Lung (tissue), 11 donors: ENCODE measurements at regions not wholly inside any gene's neighbourhood (a gene's known extent, or its start where the extent isn't known, plus 50 kb on each side); places are given as distances from the start of the nearest gene placed in this dataset.

ENCODE experiments used
- ATAC-seq: fragments of 200-7000 bp; cut with Tn5 transposase; one replicate; pipeline ENCODE4 v1.9.1; 2020; ENCODE audit warnings: moderate number of reproducible peaks; ENCODE audit not compliant: insufficient read depth, low FRiP score
- DNase-seq, 3 donors: peaks; one replicate each; pipeline ENCODE4 v3.0.0-alpha.2; 2013 to 2017
- H3K27ac ChIP-seq, 2 donors: one replicate each; pipeline ENCODE4 v1.5.1; 2013; ENCODE audit warnings: mild to moderate bottlenecking in 2 of 2, moderate library complexity in 2 of 2, control low read depth in 1 of 2, inconsistent platforms in 1 of 2, low read depth in 1 of 2, low read length in 1 of 2
- H3K27me3 ChIP-seq, 3 donors: one replicate each; pipeline ENCODE4 v1.5.1; 2013; ENCODE audit warnings: low read length in 2 of 3; ENCODE audit not compliant: control insufficient read depth in 3 of 3, insufficient read depth in 3 of 3
- H3K36me3 ChIP-seq, 4 donors: one replicate each; pipeline ENCODE4 v1.5.1; 2013; ENCODE audit warnings: low read length in 4 of 4, mild to moderate bottlenecking in 1 of 4, moderate library complexity in 1 of 4; ENCODE audit not compliant: control insufficient read depth in 4 of 4, insufficient read depth in 4 of 4
- H3K4me1 ChIP-seq, 5 donors: one replicate each; pipeline ENCODE4 v1.5.1; 2013; ENCODE audit warnings: low read length in 5 of 5, mild to moderate bottlenecking in 2 of 5, moderate library complexity in 1 of 5; ENCODE audit not compliant: control insufficient read depth in 5 of 5, insufficient read depth in 5 of 5
- H3K4me3 ChIP-seq: one replicate; pipeline ENCODE4 v1.5.1; 2013; ENCODE audit warnings: mild to moderate bottlenecking, control low read depth, moderate library complexity
- H3K9ac ChIP-seq, 2 donors: one replicate each; pipeline ENCODE4 v1.5.1; 2013; ENCODE audit warnings: low read length in 2 of 2, control low read depth in 1 of 2; ENCODE audit not compliant: insufficient read depth in 1 of 2
- H3K9me3 ChIP-seq, 4 donors: one replicate each; pipeline ENCODE4 v1.5.1; 2013; ENCODE audit warnings: low read length in 3 of 4, mild to moderate bottlenecking in 1 of 4, moderate library complexity in 1 of 4; ENCODE audit not compliant: control insufficient read depth in 4 of 4, insufficient read depth in 3 of 4
- WGBS, 2 donors: extraction: QIAGEN DNeasy Blood & Tissue Kit; methylation state at CpG; one replicate each; pipeline ENCODE4 v1.1.7; 2013; 5-methylcytosine and 5-hydroxymethylcytosine counted together
- TF ChIP-seq, protein P1 (sequence below): IDR thresholded peaks from 2 replicates; pipeline ENCODE4 v1.5.1; 2012; ENCODE audit warnings: mild to moderate bottlenecking; ENCODE audit errors: control extremely low read depth, extremely low read depth
- donor health status: control.
- donor health status: control.
- donor health status: Bipolar disorder and iron deficiency.
- donor health status: healthy.
- donor health status: DM: yes; HTN: yes; CAD: no.

DNA sequence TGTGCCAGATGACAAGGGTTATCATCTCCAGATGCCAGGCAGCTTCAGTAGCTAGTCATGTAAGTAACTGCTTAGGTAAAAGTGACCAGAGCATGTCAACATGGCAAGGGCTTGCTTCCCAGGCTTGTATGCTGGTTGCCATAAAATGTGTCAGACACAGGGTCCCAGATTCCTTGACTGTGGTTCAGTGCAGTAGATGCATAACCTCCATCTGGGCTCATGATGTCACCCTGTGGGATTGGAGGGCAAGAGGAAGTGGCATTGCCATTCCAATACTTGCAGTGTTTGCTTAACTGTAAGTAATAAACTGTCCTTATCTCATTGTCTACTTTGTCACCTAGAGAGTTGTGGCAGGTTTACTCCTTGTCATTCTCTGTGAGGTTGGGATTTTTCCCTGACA lies 226.8 kb downstream of the PCDH17 start:
- ATAC-seq (no peak), DNase-seq (no peak)
- H3K36me3 ChIP-seq: no peaks in the 10 kb centered on the region
- H3K9me3 ChIP-seq: no peaks in the 10 kb centered on the region
- no peaks in the 10 kb centered on the region for H3K27me3 ChIP-seq
- no peak overlapping the region for H3K27ac ChIP-seq
- H3K4me3 ChIP-seq: no peak overlapping the region
- no peaks in the 10 kb centered on the region for H3K4me1 ChIP-seq
- no peak overlapping the region for H3K9ac ChIP-seq
- TF ChIP-seq, protein P1, sequence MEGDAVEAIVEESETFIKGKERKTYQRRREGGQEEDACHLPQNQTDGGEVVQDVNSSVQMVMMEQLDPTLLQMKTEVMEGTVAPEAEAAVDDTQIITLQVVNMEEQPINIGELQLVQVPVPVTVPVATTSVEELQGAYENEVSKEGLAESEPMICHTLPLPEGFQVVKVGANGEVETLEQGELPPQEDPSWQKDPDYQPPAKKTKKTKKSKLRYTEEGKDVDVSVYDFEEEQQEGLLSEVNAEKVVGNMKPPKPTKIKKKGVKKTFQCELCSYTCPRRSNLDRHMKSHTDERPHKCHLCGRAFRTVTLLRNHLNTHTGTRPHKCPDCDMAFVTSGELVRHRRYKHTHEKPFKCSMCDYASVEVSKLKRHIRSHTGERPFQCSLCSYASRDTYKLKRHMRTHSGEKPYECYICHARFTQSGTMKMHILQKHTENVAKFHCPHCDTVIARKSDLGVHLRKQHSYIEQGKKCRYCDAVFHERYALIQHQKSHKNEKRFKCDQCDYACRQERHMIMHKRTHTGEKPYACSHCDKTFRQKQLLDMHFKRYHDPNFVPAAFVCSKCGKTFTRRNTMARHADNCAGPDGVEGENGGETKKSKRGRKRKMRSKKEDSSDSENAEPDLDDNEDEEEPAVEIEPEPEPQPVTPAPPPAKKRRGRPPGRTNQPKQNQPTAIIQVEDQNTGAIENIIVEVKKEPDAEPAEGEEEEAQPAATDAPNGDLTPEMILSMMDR: no peak

DNA sequence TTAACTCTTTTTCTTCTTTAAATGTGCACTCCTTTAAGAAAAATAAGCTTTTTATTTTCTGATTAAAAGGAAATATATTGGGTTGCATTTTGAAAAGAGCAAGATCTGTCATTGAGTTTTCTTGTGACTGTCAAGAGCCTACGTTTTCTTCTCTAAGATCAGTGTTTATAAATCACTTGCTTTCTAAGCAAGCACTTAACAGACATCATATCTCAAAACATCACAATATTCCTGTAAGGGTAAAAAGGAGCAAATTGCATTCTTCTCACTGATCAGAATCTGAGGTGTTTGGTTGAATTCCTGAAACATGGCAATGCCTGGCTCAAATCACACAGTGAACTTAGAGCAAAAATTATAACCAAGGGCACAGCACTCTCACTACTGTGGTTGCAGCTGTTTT lies 231.3 kb downstream of the PCDH17 start:
- DNase-seq: no peak
- H3K36me3 ChIP-seq: no peaks in the 10 kb centered on the region
- no peak for ATAC-seq
- WGBS, 2 donors: 55 to 78% methylated on average over 1 of the region's 1 CpG
- no peak overlapping the region for H3K27ac ChIP-seq
- TF ChIP-seq, protein P1: no peak
- H3K9me3 ChIP-seq: peaks cover 0 to 8% (median 5%) of the 10 kb centered on the region in 4 donors
- H3K4me1 ChIP-seq: no peaks in the 10 kb centered on the region
- H3K27me3 ChIP-seq: no peaks in the 10 kb centered on the region
- no peak overlapping the region for H3K4me3 ChIP-seq
- H3K9ac ChIP-seq: no peak overlapping the region

- Histone ChIP-seq H3K27ac (no peak overlapping the region), H3K9ac (no peak overlapping the region), H3K4me1 (no peaks in the 10 kb centered on the region), H3K9me3 (peaks cover 0 to 8% (median 6%) of the 10 kb centered on the region in 4 donors), H3K4me3 (no peak overlapping the region), H3K27me3 (no peaks in the 10 kb centered on the region), H3K36me3 (no peaks in the 10 kb centered on the region)
- ATAC-seq (no peak), DNase-seq (no peak)
- TF ChIP-seq, protein P1: no peak
- WGBS, 2 donors: 49 to 65% methylated on average over 4 of the region's 4 CpGs
Measured at GRCh38 chr13:57865600-57866294, 234.2 kb downstream of the PCDH17 start.

DNA sequence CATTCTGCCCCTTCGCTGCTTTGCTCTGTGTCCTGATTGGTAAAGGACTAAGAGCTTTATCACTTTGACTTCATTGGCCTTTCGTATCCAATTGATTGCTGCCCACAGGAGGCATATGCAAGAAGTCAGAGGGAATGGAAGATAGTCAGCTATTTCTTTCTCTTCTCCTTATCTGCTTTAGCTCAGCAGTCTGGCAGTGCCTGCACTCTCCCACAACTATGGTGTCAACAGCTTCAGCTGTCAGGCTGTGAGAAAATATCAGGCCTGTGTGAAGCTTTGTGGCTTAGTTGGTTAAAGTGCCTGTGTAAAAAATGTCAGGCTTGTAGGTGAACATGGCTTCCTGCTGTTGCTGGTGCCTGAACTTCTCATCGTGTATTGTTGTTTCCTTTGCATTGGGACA lies 243.0 kb downstream of the PCDH17 start:
- H3K4me3 ChIP-seq: no peak overlapping the region
- TF ChIP-seq, protein P1: no peak
- H3K27ac ChIP-seq: no peak overlapping the region
- H3K9ac ChIP-seq: no peak overlapping the region
- peaks cover 0 to 5% (median 0%) of the 10 kb centered on the region in 5 donors for H3K4me1 ChIP-seq
- WGBS, 2 donors: 67 to 76% methylated on average over 3 of the region's 3 CpGs
- ATAC-seq (no peak), DNase-seq (no peak)
- no peaks in the 10 kb centered on the region for H3K36me3 ChIP-seq
- H3K9me3 ChIP-seq: no peaks in the 10 kb centered on the region
- no peaks in the 10 kb centered on the region for H3K27me3 ChIP-seq
